HepG2 (cell line): ENCODE measurements at regions not wholly inside any gene's neighbourhood (a gene's known extent, or its start where the extent isn't known, plus 50 kb on each side); places are given as distances from the start of the nearest gene placed in this dataset.

Experiments
- ATAC-seq: fragments of 200-7000 bp; cut with Tn5 transposase; 3 replicates; pipeline ENCODE4 v1.9.1; 2020; ENCODE audit warnings: mild to moderate bottlenecking, moderate library complexity
- BruUV-seq: library from RNA; stranded (reverse); fragments of 400-500 nt; replicated peaks from 2 replicates; lab custom pipeline; 2021; lab: Mats Ljungman, UMichigan
- CTCF ChIA-PET: fragments of 300-600 bp; formaldehyde crosslinking; extraction: SDS; loops from one replicate; lab custom pipeline; 2021; ENCODE audit warnings: low total read pairs, inconsistent platforms, low intra/inter-chr PET ratio; lab: Yijun Ruan, JAX
- POLR2A ChIA-PET: fragments of 350-600 bp; sonication (Branson Sonifier 250); formaldehyde crosslinking; loops from one replicate; lab custom pipeline; 2020; ENCODE audit warnings: antibody characterized with exemption, inconsistent platforms; lab: Yijun Ruan, JAX
- DNase-seq: peaks from one replicate; pipeline ENCODE4 v3.0.0-alpha.2; 2015; ENCODE audit warnings: low spot score
- FAIRE-seq: peaks from 3 replicates; lab custom pipeline; 2011; peaks lifted over from hg19 to GRCh38; lab: Jason Lieb, UNC
- H2AFZ ChIP-seq: one replicate; pipeline ENCODE4 v1.6.1; 2011; ENCODE audit warnings: low read length, inconsistent platforms
- H3K27ac ChIP-seq: fragments of 300-600 bp; 3 replicates; pipeline ENCODE4 v1.8.0; 2011; ENCODE audit warnings: mixed run types, mild to moderate bottlenecking, mixed read lengths, low read length, inconsistent platforms; ENCODE audit not compliant: insufficient read depth; ENCODE audit errors: extremely low read length
- H3K27me3 ChIP-seq, 2 experiments: fragments of 200-600 bp in 1 of 2; 2 replicates in 1 of 2; 3 replicates in 1 of 2; pipeline versions ENCODE4 v1.6.0 to v1.8.0; 2011; ENCODE audit warnings: low read length in 2 of 2, mild to moderate bottlenecking in 2 of 2, moderate library complexity in 2 of 2, inconsistent platforms in 1 of 2; ENCODE audit not compliant: insufficient read depth in 2 of 2, control insufficient read depth in 1 of 2
- H3K36me3 ChIP-seq, 2 experiments: fragments of 200-600 bp in 1 of 2; replicated peaks in 1 of 2; 2 replicates in 1 of 2; 3 replicates in 1 of 2; pipeline versions ENCODE4 v1.5.1 to v1.8.0; 2011; ENCODE audit warnings: low read length in 2 of 2, inconsistent platforms in 1 of 2; ENCODE audit not compliant: insufficient read depth in 2 of 2, control insufficient read depth in 1 of 2
- H3K4me1 ChIP-seq: 2 replicates; pipeline ENCODE4 v1.5.1; 2012; ENCODE audit warnings: low read length, inconsistent platforms; ENCODE audit not compliant: insufficient read depth
- H3K4me2 ChIP-seq: 2 replicates; pipeline ENCODE4 v1.6.0; 2011; ENCODE audit warnings: low read depth, low read length, inconsistent platforms
- H3K4me3 ChIP-seq, 3 experiments: fragments of 200-600 bp in 1 of 3; sonication (generic), shearing (Covaris generic) in 1 of 3; replicated peaks in 1 of 3; 2 replicates each; pipeline ENCODE4 v1.5.1; 2011 to 2016; ENCODE audit warnings: low read length in 3 of 3, inconsistent platforms in 2 of 3, low read depth in 2 of 3, mild to moderate bottlenecking in 2 of 3, control low read depth in 1 of 3, mixed read lengths in 1 of 3; ENCODE audit not compliant: insufficient read depth in 1 of 3
- H3K79me2 ChIP-seq: one replicate; pipeline ENCODE4 v1.6.1; 2011; ENCODE audit warnings: low read length, inconsistent platforms; ENCODE audit not compliant: insufficient read depth
- H3K9ac ChIP-seq: 2 replicates; pipeline ENCODE4 v1.6.0; 2011; ENCODE audit warnings: mild to moderate bottlenecking, low read depth, low read length, inconsistent platforms; ENCODE audit not compliant: insufficient read depth
- H3K9me3 ChIP-seq: 2 replicates; pipeline ENCODE4 v1.5.1; 2012; ENCODE audit warnings: mild to moderate bottlenecking, low read length
- H4K20me1 ChIP-seq: 2 replicates; pipeline ENCODE4 v1.6.0; 2011; ENCODE audit warnings: inconsistent platforms, mild to moderate bottlenecking, low read length, moderate library complexity; ENCODE audit not compliant: insufficient read depth
- AKAP8 ChIP-seq: sonication (generic); formaldehyde crosslinking; IDR thresholded peaks from 2 replicates; pipeline ENCODE4 v1.5.1; 2020; ENCODE audit warnings: mild to moderate bottlenecking, missing genetic modification reagents
- ATF7 ChIP-seq, 2 experiments: fragments of 450-650 bp in 1 of 2; sonication (generic) in 1 of 2; formaldehyde crosslinking in 1 of 2; IDR thresholded peaks; 2 replicates each; pipeline versions ENCODE4 v1.4.0 to v1.6.1; 2016 to 2020; ENCODE audit warnings: antibody characterized with exemption in 1 of 2, mild to moderate bottlenecking in 1 of 2, missing genetic modification reagents in 1 of 2
- CENPX ChIP-seq: sonication (generic); formaldehyde crosslinking; IDR thresholded peaks from 2 replicates; pipeline ENCODE4 v1.9.0; 2021; ENCODE audit warnings: mild to moderate bottlenecking, missing genetic modification reagents, moderate library complexity
- CREB1 ChIP-seq, 2 experiments: fragments of 450-650 bp in 1 of 2; IDR thresholded peaks; 2 replicates each; pipeline ENCODE4 v1.6.1; 2016 to 2017; ENCODE audit warnings: control low read depth in 1 of 2, mild to moderate bottlenecking in 1 of 2, missing compliant biosample characterization in 1 of 2, missing genetic modification characterization in 1 of 2
- MAFK ChIP-seq, 2 experiments: IDR thresholded peaks in 1 of 2; conservative IDR thresholded peaks in 1 of 2; 2 replicates each; pipeline ENCODE4 v1.6.1; 2011; ENCODE audit warnings: improper control_type of control experiment in 2 of 2, low read length in 2 of 2
- NKX3-1 ChIP-seq: sonication (generic); formaldehyde crosslinking; IDR thresholded peaks from 2 replicates; pipeline ENCODE4 v1.5.0; 2020; ENCODE audit warnings: missing genetic modification reagents
- SMAD3 ChIP-seq: sonication (generic); formaldehyde crosslinking; IDR thresholded peaks from 2 replicates; pipeline ENCODE4 v1.4.0; 2020; ENCODE audit warnings: missing genetic modification reagents
- SMARCE1 ChIP-seq: fragments of 450-650 bp; IDR thresholded peaks from 2 replicates; pipeline ENCODE4 v1.6.1; 2017; ENCODE audit warnings: borderline replicate concordance
- TCF7 ChIP-seq: sonication (generic); IDR thresholded peaks from 2 replicates; pipeline ENCODE4 v1.6.1; 2016; ENCODE audit warnings: antibody characterized with exemption, low read depth
- TCF7L2 ChIP-seq: IDR thresholded peaks from 2 replicates; pipeline ENCODE4 v1.6.1; 2011; ENCODE audit warnings: mild to moderate bottlenecking, low read depth, low read length, moderate library complexity
- U2AF1 ChIP-seq: fragments of 200-400 bp; formaldehyde crosslinking; optimal IDR thresholded peaks from 2 replicates; pipeline ENCODE3; 2017; ENCODE audit warnings: mild to moderate bottlenecking, low read depth, low read length
- ZMYM3 ChIP-seq: sonication (generic); formaldehyde crosslinking; IDR thresholded peaks from 2 replicates; pipeline ENCODE4 v1.5.1; 2020; ENCODE audit warnings: mild to moderate bottlenecking, missing genetic modification reagents
- ZNF883 ChIP-seq: sonication (generic); formaldehyde crosslinking; IDR thresholded peaks from 2 replicates; pipeline ENCODE4 v1.5.1; 2020; ENCODE audit warnings: mild to moderate bottlenecking, missing genetic modification reagents; ENCODE audit errors: not compliant biosample characterization
- WGBS: methylation state at CpG from one replicate; pipeline ENCODE4 v1.1.6; 2017; ENCODE audit warnings: low lambda C conversion rate; 5-methylcytosine and 5-hydroxymethylcytosine counted together
- in situ Hi-C: cut with HindIII; loops from 2 replicates; pipeline ENCODE4 v1.10.0; 2017; ENCODE audit warnings: low pct_unique_long_range_greater_than_20kb; ENCODE audit not compliant: extremely low pct_ligation_motif_present
- intact Hi-C: fragments of 100-400 bp; cut with micrococcal nuclease; formaldehyde crosslinking; loops from one replicate; pipeline ENCODE4 v1.10.0; 2022; ENCODE audit not compliant: unreplicated experiment

- TF ChIP-seq MAFK (conservative IDR thresholded peaks at IDR 0.05 in 1 of 2, IDR thresholded peaks at IDR 0.05 in 1 of 2; ENCODE audit: low read length in 2 of 2) (no peak), U2AF1 (no peak), ZNF883 (CRISPR knock-in tag) (no peak)
These were observed 175.8 kb upstream of the SORCS1 start (continued) for GRCh38 chr10:107340326-107340725.

GRCh38 chr10:107336061-107336460, 171.6 kb upstream of the SORCS1 start:
- H3K9me3 ChIP-seq, result peaks cover 89% of the 10 kb centered on the region
- ChIA-PET CTCF (no interaction called here), POLR2A (no interaction called here)
- H3K9ac ChIP-seq, result no peak overlapping the region
- no peaks in the 10 kb centered on the region for H3K79me2 ChIP-seq
- no peak for ATAC-seq
- H3K4me3 ChIP-seq, result no peak overlapping the region
- no peak for DNase-seq
- no peak overlapping the region for H3K27ac ChIP-seq
- in situ Hi-C loops, result no loop called here
- no peak overlapping the region for H2AFZ ChIP-seq
- H3K36me3 ChIP-seq, result no peaks in the 10 kb centered on the region
- no peaks in the 10 kb centered on the region for H4K20me1 ChIP-seq
- no peak for TF ChIP-seq ZMYM3 (CRISPR knock-in tag)
- TF ChIP-seq AKAP8 (CRISPR knock-in tag), result no peak
- no TSS peak for BruUV-seq
- FAIRE-seq, result no peak
- intact Hi-C loops, result no loop called here
- H3K4me2 ChIP-seq, result no peak overlapping the region
- WGBS, result 0% methylated on average over 4 of the region's 5 CpGs
- no peaks in the 10 kb centered on the region for H3K27me3 ChIP-seq
- no peaks in the 10 kb centered on the region for H3K4me1 ChIP-seq

DNA sequence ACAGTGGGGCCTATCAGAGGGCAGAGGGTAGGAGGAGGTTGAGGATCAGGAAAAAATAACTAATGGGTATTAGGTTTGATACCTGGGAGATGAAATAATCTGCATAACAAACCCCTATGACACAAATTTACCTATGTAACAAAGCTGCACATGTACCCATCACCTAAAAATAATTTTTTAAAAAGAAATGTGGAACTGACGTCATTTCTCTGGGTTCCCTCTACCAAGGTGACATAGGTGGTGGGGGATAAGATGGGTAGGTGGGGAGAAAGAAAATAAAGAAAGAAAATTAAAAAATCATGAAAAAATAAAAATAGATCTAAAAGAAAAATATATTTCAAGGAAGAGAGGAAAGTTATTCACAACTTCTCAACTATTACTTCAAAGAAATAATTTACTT, 153.1 kb upstream of the SORCS1 start:
- ATAC-seq (no peak), FAIRE-seq (no peak), DNase-seq (no peak)
- Histone ChIP-seq H3K27me3 (no peaks in the 10 kb centered on the region), H3K4me1 (no peaks in the 10 kb centered on the region), H4K20me1 (no peaks in the 10 kb centered on the region), H3K79me2 (no peaks in the 10 kb centered on the region), H3K9me3 (peaks cover 76% of the 10 kb centered on the region), H3K27ac (no peak overlapping the region), H3K36me3 (no peaks in the 10 kb centered on the region), H3K4me2 (no peak overlapping the region)
- ChIA-PET POLR2A (no interaction called here), CTCF (no interaction called here)
- 0% methylated on average over 1 of the region's 1 CpG for WGBS
- intact Hi-C loops (no loop called here), in situ Hi-C loops (no loop called here)
- no TSS peak for BruUV-seq
- TF ChIP-seq SMAD3 (CRISPR knock-in tag) (no peak), TCF7L2 (no peak), CENPX (CRISPR knock-in tag) (no peak), NKX3-1 (CRISPR knock-in tag) (no peak), ATF7 (IDR thresholded peaks at IDR 0.05) (peak; percentile 77), ATF7 (CRISPR knock-in tag; IDR thresholded peaks at IDR 0.05) (no peak), TCF7 (no peak), SMARCE1 (no peak), CREB1 (IDR thresholded peaks at IDR 0.05) (peak; percentile 78), CREB1 (CRISPR knock-in tag; IDR thresholded peaks at IDR 0.05) (no peak)
- TF ChIP-seq, all 625 proteins: peak for 2
- Histone ChIP-seq H3K4me3 (no peak overlapping the region), H2AFZ (no peak overlapping the region), H3K9ac (no peak overlapping the region)
